BE2C (cell line): ENCODE measurements at regions not wholly inside any gene's neighbourhood (a gene's known extent, or its start where the extent isn't known, plus 50 kb on each side); places are given as distances from the start of the nearest gene placed in this dataset.

Experiments
- DNase-seq: peaks from one replicate; pipeline ENCODE4 v3.0.0-alpha.2; 2020
- H3K27me3 ChIP-seq: fragments of 250-450 bp; sonication (Bioruptor Pico); 2 replicates; pipeline ENCODE4 v1.5.1; 2020; ENCODE audit warnings: mild to moderate bottlenecking
- H3K36me3 ChIP-seq: fragments of 250-450 bp; sonication (Bioruptor Pico); 2 replicates; pipeline ENCODE4 v1.5.1; 2020; ENCODE audit warnings: mild to moderate bottlenecking
- H3K4me1 ChIP-seq: fragments of 250-450 bp; sonication (Bioruptor Pico); 2 replicates; pipeline ENCODE4 v1.5.1; 2020
- H3K4me3 ChIP-seq: 2 replicates; pipeline ENCODE4 v1.5.1; 2011; ENCODE audit warnings: low read depth, low read length
- H3K9me3 ChIP-seq: fragments of 250-450 bp; sonication (Bioruptor Pico); 2 replicates; pipeline ENCODE4 v1.5.1; 2020
- TF ChIP-seq, protein P1 (sequence below): IDR thresholded peaks from 2 replicates; pipeline ENCODE4 v1.5.1; 2012; ENCODE audit warnings: mild to moderate bottlenecking, low read depth, low read length

DNA sequence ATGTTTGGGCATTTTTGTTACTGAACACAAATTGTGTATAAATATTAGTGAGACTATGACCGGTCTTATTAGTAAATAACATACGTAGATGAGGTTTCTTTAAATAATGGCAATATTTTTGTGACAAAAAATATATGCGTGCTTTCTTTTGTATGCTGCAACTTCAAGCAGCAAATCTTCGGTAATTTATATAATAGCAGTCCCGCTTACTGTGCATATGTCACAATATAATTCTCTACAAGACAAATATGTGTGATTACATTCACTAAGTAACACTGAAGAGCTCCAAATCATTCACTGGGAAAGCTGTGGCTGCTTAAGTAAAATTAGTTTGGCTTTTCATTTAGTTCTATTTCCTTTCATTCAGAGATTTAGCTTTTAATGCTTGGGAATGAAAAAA lies 376.0 kb downstream of the CYLC2 start:
- H3K27me3 ChIP-seq, result no peaks in the 10 kb centered on the region
- H3K4me1 ChIP-seq, result no peaks in the 10 kb centered on the region
- no peak overlapping the region for H3K4me3 ChIP-seq
- DNase-seq, result no peak
- TF ChIP-seq, protein P1, sequence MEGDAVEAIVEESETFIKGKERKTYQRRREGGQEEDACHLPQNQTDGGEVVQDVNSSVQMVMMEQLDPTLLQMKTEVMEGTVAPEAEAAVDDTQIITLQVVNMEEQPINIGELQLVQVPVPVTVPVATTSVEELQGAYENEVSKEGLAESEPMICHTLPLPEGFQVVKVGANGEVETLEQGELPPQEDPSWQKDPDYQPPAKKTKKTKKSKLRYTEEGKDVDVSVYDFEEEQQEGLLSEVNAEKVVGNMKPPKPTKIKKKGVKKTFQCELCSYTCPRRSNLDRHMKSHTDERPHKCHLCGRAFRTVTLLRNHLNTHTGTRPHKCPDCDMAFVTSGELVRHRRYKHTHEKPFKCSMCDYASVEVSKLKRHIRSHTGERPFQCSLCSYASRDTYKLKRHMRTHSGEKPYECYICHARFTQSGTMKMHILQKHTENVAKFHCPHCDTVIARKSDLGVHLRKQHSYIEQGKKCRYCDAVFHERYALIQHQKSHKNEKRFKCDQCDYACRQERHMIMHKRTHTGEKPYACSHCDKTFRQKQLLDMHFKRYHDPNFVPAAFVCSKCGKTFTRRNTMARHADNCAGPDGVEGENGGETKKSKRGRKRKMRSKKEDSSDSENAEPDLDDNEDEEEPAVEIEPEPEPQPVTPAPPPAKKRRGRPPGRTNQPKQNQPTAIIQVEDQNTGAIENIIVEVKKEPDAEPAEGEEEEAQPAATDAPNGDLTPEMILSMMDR, result no peak
- H3K9me3 ChIP-seq, result no peaks in the 10 kb centered on the region
- H3K36me3 ChIP-seq, result no peaks in the 10 kb centered on the region

DNA sequence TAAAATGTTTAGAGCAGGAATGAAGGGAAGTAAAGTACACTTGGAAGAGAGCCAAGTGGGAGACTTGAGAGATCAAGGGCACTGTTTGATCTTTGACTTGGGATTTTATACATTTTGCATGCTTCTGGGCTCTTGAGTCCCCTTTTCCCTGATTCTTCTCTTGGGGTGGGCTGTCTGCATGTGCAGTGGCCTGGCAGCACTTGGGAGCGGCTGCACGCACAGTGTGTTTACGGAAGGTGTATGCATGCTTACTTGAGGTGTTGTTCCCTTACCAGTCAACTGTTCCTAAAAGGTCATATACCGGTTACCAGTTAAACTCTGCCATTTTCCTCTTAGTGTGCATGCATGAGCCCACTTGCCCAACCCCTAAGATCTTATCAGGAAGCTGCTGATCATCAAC lies 377.7 kb downstream of the CYLC2 start:
- Histone ChIP-seq H3K4me3 (no peak overlapping the region), H3K9me3 (no peaks in the 10 kb centered on the region), H3K36me3 (no peaks in the 10 kb centered on the region), H3K27me3 (no peaks in the 10 kb centered on the region), H3K4me1 (no peaks in the 10 kb centered on the region)
- TF ChIP-seq, protein P1, result no peak
- no peak for DNase-seq

GRCh38 chr9:103377667-103378066 lies 382.5 kb downstream of the CYLC2 start:
- TF ChIP-seq, protein P1, result no peak
- Histone ChIP-seq H3K4me1 (no peaks in the 10 kb centered on the region), H3K4me3 (no peak overlapping the region)

DNA sequence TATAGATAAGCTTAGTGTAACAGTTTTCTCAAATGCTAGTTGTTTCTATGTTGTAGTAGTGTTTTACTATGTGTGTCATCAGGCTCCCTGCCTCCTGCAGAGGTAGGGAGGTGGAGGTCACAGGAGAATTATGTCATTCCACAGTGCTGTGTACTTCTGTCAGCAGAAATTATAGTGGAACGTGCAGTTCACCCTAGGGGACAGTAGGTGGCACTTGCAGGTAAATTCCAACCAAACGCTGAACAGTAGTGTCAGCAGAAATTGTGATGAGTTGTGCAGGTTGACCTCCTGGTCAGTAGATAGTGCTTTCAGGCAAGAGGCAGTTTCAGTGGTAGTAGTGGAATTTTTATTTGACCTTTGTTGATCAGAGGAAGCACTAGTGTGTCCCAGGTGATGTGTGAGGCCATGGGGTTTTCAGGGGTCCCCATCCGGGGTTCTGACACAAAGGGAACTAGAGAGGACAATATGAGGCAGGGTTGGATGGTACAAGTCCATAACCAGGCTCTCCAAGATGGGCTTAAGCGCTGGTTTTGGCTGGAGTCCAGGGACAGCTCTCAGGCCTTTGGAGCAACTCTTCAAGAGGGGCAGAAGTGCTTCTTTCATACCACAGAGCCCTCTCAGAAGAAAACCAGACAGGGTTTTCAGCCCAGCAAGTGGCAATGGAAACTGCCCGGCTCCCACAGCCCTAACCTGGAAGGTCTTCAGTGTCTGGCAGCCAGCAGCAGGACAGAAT lies 402.9 kb downstream of the CYLC2 start:
- Histone ChIP-seq H3K27me3 (no peaks in the 10 kb centered on the region), H3K9me3 (no peaks in the 10 kb centered on the region), H3K4me1 (no peaks in the 10 kb centered on the region), H3K36me3 (no peaks in the 10 kb centered on the region), H3K4me3 (no peak overlapping the region)
- TF ChIP-seq, protein P1, result peak; percentile 86
- peak; percentile 46 for DNase-seq

More at GRCh38 chr9:103377667-103378066, 382.5 kb downstream of the CYLC2 start:
- DNase-seq, result no peak
- Histone ChIP-seq H3K36me3 (no peaks in the 10 kb centered on the region), H3K9me3 (no peaks in the 10 kb centered on the region), H3K27me3 (no peaks in the 10 kb centered on the region)

GRCh38 chr9:103399535-103399934 lies 404.4 kb downstream of the CYLC2 start:
- H3K36me3 ChIP-seq, result no peaks in the 10 kb centered on the region
- no peaks in the 10 kb centered on the region for H3K27me3 ChIP-seq
- TF ChIP-seq, protein P1, result no peak
- H3K4me3 ChIP-seq, result no peak overlapping the region
- H3K9me3 ChIP-seq, result no peaks in the 10 kb centered on the region
- DNase-seq, result no peak
- H3K4me1 ChIP-seq, result no peaks in the 10 kb centered on the region

DNA sequence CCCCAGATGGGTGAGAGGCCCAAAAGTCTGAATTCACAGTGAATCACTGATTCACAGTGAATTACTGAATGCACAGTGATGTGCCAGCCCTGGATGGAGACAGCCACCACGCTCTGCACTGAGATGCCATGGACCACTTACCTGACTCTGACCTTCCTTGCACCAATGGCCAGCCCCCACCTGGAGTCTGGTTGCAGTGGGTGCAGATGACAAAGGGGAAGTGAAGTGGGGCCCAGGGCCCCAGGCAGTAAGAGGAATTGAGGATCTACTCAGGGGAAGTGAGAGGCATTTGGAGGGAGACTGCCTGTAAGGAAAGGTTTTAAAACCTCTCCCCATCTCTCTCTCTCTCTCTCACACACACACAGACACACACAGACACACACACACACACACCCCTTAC lies 412.1 kb downstream of the CYLC2 start:
- H3K27me3 ChIP-seq, result no peaks in the 10 kb centered on the region
- no peaks in the 10 kb centered on the region for H3K4me1 ChIP-seq
- TF ChIP-seq, protein P1, result no peak
- H3K4me3 ChIP-seq, result no peak overlapping the region
- no peaks in the 10 kb centered on the region for H3K36me3 ChIP-seq
- H3K9me3 ChIP-seq, result no peaks in the 10 kb centered on the region
- no peak for DNase-seq
